ENCODE measurements at regions not wholly inside any gene's neighbourhood (a gene's known extent, or its start where the extent isn't known, plus 50 kb on each side); places are given as distances from the start of the nearest gene placed in this dataset.
"Not testable (repeated sequence)": the region's sequence is repeated elsewhere in the genome, so short reads cannot be mapped to it uniquely, and the experiment has no call there.

- Histone ChIP-seq H3K4me3 (peak overlapping the region in 1 of 7 experiments; percentile 13), H3K27ac (no peak overlapping the region)
These were observed 628.8 kb downstream of the SPRY1 start for GRCh38 chr4:124025428-124025827.

- H3K4me3 ChIP-seq, result no peak overlapping the region
- H3K27ac ChIP-seq, result peak overlapping the region in 2 of 21 experiments; percentile 6 to 38
These were observed 631.6 kb downstream of the SPRY1 start for GRCh38 chr4:124028182-124028581.

GRCh38 chr4:124030147-124030546, 633.6 kb downstream of the SPRY1 start:
- no peak overlapping the region for H3K4me3 ChIP-seq
- H3K27ac ChIP-seq, result peak overlapping the region in 3 of 21 experiments; percentile 18 to 25 (median 20)

- no peak overlapping the region for H3K4me3 ChIP-seq
- H3K27ac ChIP-seq, result no peak overlapping the region
These were observed 635.4 kb downstream of the SPRY1 start for GRCh38 chr4:124032035-124032434.

- Histone ChIP-seq H3K27ac (peak overlapping the region in 5 of 21 experiments; percentile 1 to 67 (median 31)), H3K4me3 (no peak overlapping the region)
These were observed 638.9 kb downstream of the SPRY1 start for GRCh38 chr4:124035364-124036041.

GRCh38 chr4:124037236-124037635, 640.6 kb downstream of the SPRY1 start:
- no peak overlapping the region for H3K4me3 ChIP-seq
- peak overlapping the region in 3 of 21 experiments; percentile 11 to 33 (median 32) for H3K27ac ChIP-seq

GRCh38 chr4:124044330-124044729, 647.7 kb downstream of the SPRY1 start:
- Histone ChIP-seq H3K27ac (no peak overlapping the region), H3K4me3 (no peak overlapping the region)

GRCh38 chr4:124044867-124045266, 648.3 kb downstream of the SPRY1 start:
- Histone ChIP-seq H3K4me3 (no peak overlapping the region), H3K27ac (no peak overlapping the region)

GRCh38 chr4:124046190-124046589, 649.6 kb downstream of the SPRY1 start:
- H3K27ac ChIP-seq, result no peak overlapping the region
- no peak overlapping the region for H3K4me3 ChIP-seq

- Histone ChIP-seq H3K27ac (peak overlapping the region in 3 of 21 experiments; percentile 16 to 33 (median 18)), H3K4me3 (no peak overlapping the region)
These were observed 657.4 kb downstream of the SPRY1 start for GRCh38 chr4:124053872-124054538.

GRCh38 chr4:124055336-124055735, 657.2 kb downstream of the ANKRD50 start:
- H3K27ac ChIP-seq, result no peak overlapping the region
- no peak overlapping the region for H3K4me3 ChIP-seq

- Histone ChIP-seq H3K27ac (no peak overlapping the region), H3K4me3 (no peak overlapping the region)
These were observed 656.6 kb downstream of the ANKRD50 start for GRCh38 chr4:124055896-124056295.

GRCh38 chr4:124060261-124060918, 652.1 kb downstream of the ANKRD50 start:
- H3K4me3 ChIP-seq, result no peak overlapping the region
- peak overlapping the region in 16 of 21 experiments; percentile 10 to 85 (median 60) for H3K27ac ChIP-seq

- H3K4me3 ChIP-seq, result no peak overlapping the region
- H3K27ac ChIP-seq, result peak overlapping the region in 11 of 21 experiments; percentile 17 to 85 (median 63)
These were observed 651.1 kb downstream of the ANKRD50 start for GRCh38 chr4:124061413-124061812.

GRCh38 chr4:124065422-124065821, 647.1 kb downstream of the ANKRD50 start:
- Histone ChIP-seq H3K4me3 (no peak overlapping the region), H3K27ac (no peak overlapping the region)

GRCh38 chr4:124065936-124066335, 646.6 kb downstream of the ANKRD50 start:
- Histone ChIP-seq H3K27ac (no peak overlapping the region), H3K4me3 (no peak overlapping the region)

- no peak overlapping the region for H3K27ac ChIP-seq
These were observed 645.9 kb downstream of the ANKRD50 start for GRCh38 chr4:124066595-124066994.

GRCh38 chr4:124067046-124067445, 645.5 kb downstream of the ANKRD50 start:
- Histone ChIP-seq H3K27ac (no peak overlapping the region), H3K4me3 (no peak overlapping the region)

More at GRCh38 chr4:124066595-124066994, 645.9 kb downstream of the ANKRD50 start:
- H3K4me3 ChIP-seq, result no peak overlapping the region

GRCh38 chr4:124070688-124071484, 641.6 kb downstream of the ANKRD50 start:
- no peak overlapping the region for H3K27ac ChIP-seq
- H3K4me3 ChIP-seq, result no peak overlapping the region

GRCh38 chr4:124075276-124075675, 637.3 kb downstream of the ANKRD50 start:
- H3K4me3 ChIP-seq, H3K27ac ChIP-seq: not testable (repeated sequence)

Measured in skin epidermis (tissue), 12 donors.